Gastrocnemius medialis (tissue), 4 donors: ENCODE measurements at regions not wholly inside any gene's neighbourhood (a gene's known extent, or its start where the extent isn't known, plus 50 kb on each side); places are given as distances from the start of the nearest gene placed in this dataset.

Experiments
- CTCF ChIP-seq, 5 experiments: fragments of 450-650 bp in 3 of 5; fragments of 200-600 bp in 2 of 5; sonication (generic) in 2 of 5; IDR thresholded peaks in 4 of 5; conservative IDR thresholded peaks in 1 of 5; 1 replicate in 4 of 5; 2 replicates in 1 of 5; pipeline ENCODE4 v1.5.1; 2016 to 2019; ENCODE audit warnings: antibody characterized with exemption in 5 of 5, mild to moderate bottlenecking in 3 of 5, moderate library complexity in 3 of 5
- POLR2A ChIP-seq, 2 donors: fragments of 450-650 bp; IDR thresholded peaks; one replicate each; pipeline ENCODE4 v1.6.1; 2017; ENCODE audit warnings: antibody characterized with exemption in 2 of 2, mild to moderate bottlenecking in 2 of 2, moderate library complexity in 2 of 2

GRCh38 chr18:52219102-52219501 lies 120.9 kb upstream of the DCC start:
- TF ChIP-seq POLR2A (IDR thresholded peaks at IDR 0.05) (no peak), CTCF (IDR thresholded peaks at IDR 0.05 in 4 of 5, conservative IDR thresholded peaks at IDR 0.05 in 1 of 5) (no peak)
